GM21367 (cell line): ENCODE measurements at regions not wholly inside any gene's neighbourhood (a gene's known extent, or its start where the extent isn't known, plus 50 kb on each side); places are given as distances from the start of the nearest gene placed in this dataset.

Experiments used
- ATAC-seq: cut with Tn5 transposase; IDR thresholded peaks from one replicate; pipeline ENCODE4 v1.9.1; 2021; ENCODE audit not compliant: unreplicated experiment

DNA sequence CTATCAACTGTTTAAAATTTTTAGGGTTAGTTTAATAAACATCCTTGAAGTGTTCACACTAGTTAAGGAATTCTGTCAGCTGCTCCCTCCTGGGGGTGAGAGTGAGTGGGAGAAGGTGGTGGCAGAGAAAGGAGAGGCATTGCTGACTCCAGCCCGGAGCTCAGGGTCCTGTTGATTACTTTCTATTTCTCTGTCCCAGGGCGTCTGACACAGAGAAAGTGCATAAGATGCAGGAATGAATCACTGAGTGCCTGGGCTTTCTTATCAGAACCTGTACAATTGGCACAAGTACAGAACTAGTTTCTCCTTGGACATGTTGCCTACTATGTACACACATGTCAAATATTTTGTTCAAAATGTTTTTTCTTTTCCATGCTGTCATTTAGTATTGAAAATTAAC is 410.8 kb upstream of the COBL start:
- ATAC-seq = no peak

DNA sequence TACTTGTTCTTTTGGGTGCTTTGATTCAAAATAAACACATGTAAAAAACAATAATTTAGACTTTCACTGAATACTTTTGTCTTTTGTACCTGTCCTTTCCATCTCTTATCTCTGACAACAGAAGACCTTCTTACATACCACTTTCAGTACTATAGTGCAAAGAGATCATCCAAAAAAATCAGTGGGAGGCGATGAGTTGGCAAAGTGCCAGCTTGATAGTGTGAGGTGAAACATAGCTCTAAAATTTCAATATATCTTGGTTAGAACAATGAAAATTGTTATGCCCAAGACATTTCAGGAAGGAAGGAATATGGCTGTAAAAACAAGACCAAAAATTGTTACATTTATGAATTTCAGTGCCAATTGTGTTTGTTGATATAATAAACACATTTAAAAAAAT is 390.2 kb upstream of the COBL start:
- ATAC-seq = no peak

DNA sequence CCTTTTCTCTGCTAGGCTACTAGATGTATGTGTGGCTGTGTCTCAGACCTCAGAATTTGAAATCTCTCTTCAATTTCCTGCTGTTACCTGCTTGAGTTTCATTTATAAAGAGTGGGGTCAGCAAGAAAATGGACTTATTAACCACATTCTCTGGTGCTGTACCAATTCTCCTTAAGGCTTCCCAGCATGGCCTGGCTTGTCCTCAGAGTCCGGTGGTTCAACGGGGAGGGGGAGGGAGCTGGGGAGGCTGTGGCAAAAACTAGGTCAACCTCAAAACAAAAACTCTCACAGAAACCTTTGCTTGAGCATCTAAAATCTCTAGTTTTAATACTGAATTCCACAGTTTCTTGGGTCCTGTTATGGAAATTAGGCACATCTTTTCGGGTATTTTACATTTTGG is 389.1 kb upstream of the COBL start:
- no peak for ATAC-seq

DNA sequence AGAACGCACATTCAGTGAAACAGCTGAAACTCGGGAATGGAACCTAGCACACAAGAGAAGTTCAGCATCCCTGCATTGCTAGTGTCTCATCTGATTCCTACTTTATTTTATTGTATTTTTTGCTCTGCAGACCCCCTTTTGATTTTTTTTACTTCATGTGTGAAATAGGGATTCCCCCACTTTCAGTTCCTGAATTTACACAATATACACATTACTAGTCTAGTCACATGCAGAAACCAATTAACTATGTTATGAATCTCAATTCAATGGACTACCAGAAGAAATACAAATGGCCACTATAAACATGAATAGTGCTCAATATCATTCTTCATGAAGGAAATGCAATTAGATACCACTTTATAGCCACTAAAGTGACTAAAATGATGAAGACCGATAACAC is 386.1 kb upstream of the COBL start:
- no peak for ATAC-seq

DNA sequence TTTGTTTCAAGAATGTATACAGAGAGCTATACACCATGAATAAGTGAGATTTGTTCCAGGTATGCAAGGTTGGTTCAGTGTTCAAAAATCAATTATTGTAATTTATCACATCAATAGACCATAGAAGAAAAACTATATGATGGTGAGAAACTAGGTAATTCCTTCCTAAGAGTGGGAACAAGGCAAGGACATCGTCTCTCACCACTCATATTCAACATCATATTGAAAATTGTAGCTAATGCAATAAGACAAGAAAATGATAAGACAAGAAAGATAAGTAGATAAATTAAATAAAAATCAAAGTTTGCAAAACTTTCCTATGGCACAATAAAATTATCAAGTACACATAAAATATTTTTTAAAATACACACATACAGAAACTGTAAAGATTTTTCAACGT is 385.3 kb upstream of the COBL start:
- ATAC-seq = no peak

DNA sequence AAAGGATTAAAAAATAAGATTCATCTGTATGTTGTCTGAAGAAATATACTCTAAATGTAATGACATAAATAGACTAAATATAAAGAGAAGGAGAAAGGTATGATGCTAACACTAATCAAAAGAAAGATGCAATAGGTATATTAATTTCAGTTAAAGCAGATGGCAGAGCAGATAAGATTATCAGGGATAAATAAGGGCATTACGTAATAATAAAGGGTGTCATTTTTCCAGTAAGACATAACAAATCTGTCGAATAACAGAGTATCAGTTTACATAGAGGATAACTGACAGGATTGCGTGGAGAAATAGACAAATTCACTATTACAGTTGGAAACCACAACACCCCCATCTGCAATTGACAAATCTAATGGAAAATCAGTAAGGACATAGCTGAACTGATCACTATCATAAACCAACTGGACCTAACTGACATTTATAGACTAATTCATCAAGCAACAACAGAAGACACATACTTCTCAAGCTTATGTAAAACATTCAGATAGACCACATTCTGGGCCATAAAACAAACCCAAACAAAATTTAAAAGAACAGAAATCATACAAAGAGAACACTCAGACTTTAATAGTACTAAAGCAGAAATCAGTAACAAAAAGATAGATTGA is 384.1 kb upstream of the COBL start:
- no peak for ATAC-seq

DNA sequence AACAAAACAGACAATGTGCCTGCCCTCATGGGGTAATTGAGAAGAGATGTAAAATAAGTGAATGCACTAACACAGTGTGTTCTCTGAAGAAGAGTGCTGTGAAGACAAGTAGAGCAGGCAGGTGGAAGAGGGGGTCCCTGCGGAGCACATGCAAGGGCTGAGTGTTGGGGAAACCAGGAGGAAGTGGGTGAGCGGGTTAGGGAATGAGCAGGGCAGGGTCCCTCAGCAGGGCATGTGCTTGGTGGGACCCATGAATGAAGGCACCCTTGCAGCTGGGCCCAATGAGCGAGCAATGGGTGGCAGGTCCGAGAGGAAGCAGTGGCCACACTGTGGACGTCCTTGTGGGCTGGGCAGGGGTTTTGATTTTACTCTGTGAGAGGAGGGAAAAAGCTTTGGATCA is 376.6 kb upstream of the COBL start:
- no peak for ATAC-seq

DNA sequence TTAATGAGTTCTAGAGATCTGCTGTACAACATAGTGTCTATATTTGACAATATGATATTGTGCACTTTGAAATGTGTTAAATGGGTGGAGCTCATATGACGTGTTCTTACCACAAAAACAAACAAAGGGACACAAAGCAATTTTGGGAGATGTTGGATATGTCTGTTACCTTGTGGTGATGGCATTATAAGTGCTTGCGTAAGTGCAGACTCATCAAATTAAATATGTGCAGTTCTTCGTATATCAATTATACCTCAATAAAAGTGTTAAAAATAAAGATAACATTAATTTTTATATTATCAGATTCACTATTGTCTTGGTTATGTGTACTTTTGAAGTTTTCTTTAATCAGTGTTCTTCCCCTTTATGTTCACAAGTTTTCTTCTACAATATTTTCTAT is 372.9 kb upstream of the COBL start:
- no peak for ATAC-seq

DNA sequence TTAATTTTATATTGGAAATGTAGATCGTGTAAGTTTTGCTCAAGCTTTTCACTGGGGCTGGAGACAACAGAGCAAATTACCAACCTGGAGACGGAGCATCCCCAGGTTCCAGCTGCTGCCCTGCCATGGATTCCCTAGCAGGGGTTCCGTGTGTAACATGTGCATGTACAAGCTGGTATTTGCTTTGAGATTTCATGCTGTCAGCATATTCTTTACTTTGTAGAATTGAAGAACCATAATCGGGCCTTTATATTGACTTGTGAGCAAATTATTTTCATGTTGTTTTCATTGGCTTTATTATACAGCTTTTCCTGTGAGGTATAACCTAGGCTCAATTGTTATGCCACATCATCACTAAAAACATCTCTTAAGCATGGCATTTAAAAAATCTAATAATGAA is 369.2 kb upstream of the COBL start:
- no peak for ATAC-seq

DNA sequence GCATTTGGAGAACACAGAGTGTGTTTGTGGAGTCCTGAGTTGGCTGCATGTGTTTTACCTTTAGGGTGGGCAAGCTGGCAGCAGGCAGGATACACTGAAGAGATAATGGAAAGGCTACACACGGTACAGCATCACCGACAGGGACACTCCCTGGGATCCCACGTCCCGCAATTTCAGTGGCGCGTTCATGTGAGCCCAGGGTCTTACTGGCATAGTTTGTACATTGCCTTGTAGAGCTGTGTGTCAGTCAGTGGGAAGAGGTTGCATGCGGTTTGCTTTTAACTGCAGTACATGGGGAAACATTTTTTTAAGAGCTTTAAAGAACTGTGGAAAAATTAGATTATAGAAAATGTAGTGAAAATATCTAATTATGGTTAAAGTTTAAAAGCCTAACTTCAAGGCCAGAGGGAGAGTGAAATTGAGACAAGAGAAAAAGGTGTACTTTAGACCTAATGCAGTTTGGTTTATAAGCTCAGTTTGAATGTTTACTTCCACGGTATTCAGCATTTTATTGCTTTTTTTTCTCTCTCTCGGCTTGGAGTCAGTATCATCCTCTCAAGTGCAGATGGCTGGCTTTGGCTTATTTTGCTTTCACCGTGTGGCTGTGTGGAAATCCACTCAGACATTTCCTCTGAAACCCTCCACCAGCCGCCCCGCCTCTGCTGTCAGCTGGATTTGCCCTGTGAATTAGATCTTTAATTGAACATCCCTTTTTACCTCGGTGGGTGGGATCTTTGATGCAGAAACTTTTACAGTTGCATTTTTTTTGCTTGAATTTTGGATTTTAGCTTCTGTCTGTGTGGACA is 364.2 kb upstream of the COBL start:
- ATAC-seq = no peak

DNA sequence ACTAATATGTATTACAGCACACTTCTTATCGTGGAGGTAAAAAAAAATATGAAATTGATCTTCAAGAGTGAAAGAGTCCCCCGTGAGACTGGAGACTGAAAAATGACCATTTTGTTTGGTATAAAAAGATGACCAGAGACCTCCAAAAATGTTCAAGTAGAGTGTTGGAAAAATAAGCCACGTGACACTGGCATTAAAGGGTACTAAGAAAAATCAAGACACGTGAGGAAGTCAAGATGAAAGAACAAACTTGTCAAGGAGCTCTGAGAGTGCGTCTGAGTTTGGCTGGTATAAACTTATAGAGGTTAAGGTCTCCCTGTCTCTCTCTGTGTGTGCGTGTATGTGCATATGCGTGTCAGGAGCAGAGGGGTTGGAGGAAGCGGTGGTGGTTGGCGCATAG is 362.7 kb upstream of the COBL start:
- ATAC-seq = no peak

DNA sequence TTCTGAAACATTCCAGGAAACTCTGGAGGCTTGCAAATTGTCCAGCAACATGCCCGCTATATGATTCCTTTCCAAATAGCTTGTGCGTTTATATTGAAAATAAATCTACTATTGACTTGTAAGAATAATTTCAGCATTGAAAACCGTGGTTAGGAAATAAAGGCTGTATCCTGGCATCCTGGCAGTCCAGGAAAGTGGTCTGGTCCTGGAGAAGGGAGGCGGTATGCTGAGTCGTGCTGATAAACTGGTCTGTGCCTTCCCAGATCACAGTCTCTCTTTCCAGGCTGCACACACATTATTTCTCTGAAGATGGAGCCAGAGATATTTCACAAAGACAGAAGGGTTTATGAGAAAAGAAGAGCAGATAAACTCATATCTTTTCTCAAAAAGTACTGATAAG is 350.1 kb upstream of the COBL start:
- ATAC-seq = no peak

DNA sequence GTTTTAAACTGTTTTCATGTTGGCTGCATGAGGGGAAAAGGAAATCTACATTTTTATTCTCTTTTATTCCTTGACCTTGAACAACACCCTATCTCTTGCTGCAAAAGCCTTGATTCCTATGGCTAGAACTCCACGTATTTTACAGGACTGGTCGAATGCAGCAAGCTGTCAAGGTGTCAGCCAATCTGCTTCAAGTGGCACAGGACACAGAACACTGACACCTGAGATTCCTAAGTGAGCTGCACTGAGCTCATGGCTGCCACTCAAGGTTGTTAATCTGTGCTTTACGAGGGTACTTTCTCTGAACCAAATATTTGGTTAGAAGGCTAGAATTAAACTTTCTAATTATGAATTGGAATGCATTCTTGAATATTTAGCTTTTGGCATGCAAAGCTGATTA is 349.7 kb upstream of the COBL start:
- ATAC-seq = no peak

DNA sequence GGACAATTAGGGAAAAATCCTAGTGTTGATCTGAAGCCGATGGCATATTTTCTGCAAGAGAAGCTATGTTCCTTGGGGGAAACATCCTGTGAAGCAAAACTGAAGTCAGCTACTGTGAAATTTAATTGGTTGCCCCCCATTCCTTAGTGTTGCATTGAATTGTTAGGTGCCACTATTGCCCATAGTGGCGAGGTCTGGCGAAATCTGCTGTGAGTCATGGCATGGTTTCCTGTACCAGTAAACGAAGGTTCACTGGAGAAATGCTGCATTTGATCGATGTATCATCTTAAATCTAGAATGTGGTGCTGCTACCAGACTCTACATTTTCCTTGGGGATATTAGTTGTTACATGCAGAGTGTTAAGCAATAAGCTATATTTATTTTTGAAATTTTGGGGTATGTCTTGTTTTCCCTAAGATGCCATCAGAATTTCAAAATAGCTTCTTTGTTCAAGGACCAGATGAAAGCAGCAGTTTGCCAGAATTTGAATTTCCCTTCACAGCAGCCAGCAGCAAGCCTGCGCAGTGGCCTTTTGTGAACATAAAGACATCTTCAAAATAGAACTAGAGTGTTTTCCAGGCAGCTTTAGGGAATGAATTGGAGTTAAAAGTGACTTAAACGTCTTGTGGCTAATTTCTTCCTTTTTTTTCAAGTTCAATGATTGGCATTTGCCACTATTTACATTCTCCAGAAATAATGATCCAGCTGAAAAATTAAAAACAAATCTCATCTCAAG is 348.6 kb upstream of the COBL start:
- no peak for ATAC-seq

DNA sequence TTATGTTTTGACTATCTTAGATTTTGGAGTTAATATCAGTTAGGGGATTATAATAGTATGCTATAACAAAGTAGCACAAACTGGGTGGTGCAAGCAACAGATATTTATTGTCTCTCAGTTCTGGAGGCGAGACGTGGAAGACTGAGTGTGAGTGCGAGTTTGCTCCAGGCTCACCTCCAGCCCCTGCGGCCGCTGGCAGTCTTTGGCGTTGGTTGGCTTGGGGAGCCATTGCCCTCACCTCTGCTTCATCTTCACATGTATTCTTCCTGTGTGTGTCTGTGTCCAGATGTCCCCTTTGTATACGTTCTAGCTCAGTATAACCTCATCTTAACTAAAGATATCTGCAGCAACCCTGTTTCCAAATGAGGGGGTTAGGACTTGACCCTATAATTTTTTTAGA is 343.9 kb upstream of the COBL start:
- no peak for ATAC-seq

DNA sequence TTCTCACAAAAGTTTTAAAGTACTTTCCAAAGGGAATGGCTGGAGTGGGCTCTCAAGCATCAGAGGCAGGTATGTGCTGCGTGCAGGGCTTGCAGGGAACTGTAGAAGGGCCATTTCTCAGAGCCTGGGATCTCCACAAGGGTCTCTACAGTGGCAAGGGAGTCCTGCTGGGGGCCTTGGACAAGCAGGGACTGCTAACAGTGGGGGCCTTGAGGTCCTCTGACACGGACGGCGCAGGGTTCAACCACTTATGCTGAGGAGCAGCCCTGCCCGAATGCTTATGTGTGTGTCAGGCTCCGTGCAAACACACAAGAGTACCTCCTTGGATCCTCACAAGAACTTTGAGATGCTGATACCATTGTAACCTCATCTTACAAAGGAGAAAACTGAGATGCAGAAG is 342.1 kb upstream of the COBL start:
- ATAC-seq = no peak

DNA sequence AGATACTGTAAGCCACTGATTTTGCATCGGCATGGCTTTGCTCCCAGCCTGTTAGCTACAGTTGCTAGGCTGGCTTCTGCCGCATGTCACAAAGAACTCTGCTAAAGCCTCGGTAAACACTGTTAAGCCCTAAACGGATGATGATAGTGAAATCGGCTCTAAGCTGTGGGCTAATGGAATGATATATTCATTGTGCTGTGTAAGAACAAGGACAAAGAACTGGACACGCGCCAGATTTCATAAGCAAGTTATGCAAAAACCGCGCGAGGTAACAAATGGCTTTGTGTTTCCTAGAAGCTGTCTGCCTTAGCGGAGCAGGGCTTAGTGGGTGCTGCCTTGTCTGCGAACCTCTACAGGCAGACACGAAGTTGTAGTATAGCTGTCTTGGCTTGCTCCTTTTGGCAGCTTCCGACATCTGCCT is 331.3 kb upstream of the COBL start:
- no peak for ATAC-seq

DNA sequence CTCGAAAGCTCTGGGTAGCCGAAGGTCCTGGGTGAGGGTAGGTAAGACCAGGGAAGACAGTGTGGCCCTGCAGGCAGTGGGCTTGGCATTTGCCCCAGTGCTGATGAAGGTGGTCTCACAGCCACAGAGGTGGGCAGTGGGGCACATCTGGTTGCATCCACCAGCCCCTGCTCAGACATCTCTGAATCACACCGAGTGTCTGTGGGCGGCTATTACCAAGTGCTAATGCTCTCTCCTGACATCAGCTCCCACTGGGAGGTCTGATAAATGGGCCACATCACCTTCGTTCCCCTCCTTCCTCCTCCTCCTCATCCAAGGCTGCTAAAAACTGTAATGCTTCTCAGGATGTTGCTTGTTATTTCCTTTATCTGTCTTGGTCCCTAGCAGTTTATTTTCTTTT is 330.9 kb upstream of the COBL start:
- no peak for ATAC-seq

DNA sequence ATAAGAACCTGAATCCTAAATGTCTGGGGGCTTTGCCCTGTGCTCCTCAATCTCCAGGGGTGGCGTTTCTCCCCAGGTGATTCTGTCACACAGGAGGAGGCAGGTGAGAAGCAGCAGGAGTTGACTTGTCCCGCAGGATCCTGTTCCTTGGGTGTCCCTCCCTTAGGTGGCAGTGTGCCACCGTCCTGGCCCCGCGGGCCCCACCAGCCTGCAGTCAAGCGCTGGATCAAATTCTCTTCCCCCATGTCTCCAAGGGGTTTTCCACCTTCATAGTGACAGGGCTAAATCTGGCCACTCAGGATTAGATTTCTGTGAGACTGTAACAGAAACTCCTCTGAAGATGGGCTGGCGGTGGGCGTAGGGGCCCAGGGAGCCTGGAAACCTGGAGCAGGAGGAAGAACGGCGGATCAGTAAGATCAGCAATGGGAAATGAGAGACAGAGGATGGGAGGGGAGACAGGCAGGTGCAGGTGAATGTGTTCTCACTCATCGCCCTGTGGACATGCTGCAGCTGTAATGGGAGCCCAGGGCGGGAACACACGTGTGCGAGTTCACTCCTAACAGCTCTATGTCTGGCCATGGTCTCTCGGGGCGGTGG is 329.2 kb upstream of the COBL start:
- ATAC-seq = no peak

DNA sequence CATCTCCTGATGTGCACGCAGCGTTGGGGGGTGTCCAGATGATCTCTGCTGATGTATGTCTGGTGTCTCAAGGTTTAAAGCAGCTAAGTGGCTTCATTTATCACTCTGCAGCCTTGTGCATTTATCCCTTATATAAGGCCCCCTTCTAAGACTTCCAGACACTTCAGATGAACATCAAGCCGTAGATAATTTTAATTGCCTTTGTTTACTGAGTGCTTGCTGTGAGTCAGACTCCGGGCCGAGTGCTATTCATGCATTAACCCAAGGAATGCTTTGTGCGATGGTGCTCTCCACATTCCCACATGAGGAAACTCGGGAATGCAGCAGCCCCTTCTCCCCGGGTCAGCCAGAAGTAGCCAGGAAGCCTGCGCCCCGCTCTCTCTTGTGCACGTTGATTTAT is 328.6 kb upstream of the COBL start:
- ATAC-seq = no peak

DNA sequence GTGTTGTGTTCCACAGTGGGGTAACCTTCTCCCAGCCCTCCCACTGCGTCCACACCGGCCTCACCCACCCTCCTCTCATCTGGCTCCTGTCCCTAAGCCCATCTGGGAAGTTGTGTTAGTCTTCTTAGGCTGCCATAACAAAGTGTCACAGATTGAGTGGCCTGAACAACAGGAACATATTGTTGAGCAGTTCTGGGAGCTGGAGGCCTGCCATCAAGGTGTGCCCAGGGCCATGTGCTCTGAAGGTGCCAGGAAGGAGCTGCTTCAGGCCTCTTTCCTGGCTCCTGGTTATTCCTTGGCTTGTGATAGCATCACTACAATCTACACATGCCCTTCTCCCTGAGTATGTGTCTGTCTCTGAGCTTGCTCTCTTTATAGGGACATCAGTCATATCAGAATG is 327.6 kb upstream of the COBL start:
- no peak for ATAC-seq

DNA sequence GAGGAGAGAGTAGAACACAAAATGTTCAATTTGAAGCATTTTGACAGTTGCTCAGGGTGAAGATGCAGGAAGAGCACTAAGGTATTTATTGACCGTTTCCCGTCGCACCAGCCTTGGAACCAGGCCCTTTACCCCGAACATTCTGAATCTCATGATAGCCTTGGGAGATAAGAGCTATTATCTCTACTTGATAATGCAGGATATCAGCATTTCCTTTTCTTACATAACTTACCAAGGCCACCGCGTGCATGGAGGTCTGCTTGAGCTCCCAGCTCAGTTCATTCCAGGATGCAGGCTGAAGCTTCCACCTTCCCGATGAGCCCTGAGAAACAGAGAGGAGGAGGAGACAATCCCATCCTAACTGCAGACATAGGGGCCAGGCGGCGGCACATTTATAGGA is 324.2 kb upstream of the COBL start:
- no peak for ATAC-seq
